GOT3 (cell line): ENCODE measurements at regions not wholly inside any gene's neighbourhood (a gene's known extent, or its start where the extent isn't known, plus 50 kb on each side); places are given as distances from the start of the nearest gene placed in this dataset.

Source experiments
- DNase-seq: peaks from one replicate; lab custom pipeline; 2025; ENCODE audit warnings: mixed read lengths; lab: John Stamatoyannopoulos, UW

GRCh38 chr12:77299001-77299400 lies 233.6 kb upstream of the E2F7 start:
- DNase-seq = no peak

- no peak for DNase-seq
Observed at GRCh38 chr12:77294016-77294415, 228.6 kb upstream of the E2F7 start.

- DNase-seq = no peak
Observed at GRCh38 chr12:77274926-77275325, 209.6 kb upstream of the E2F7 start.

- no peak for DNase-seq
Observed at GRCh38 chr12:77273898-77274297, 208.5 kb upstream of the E2F7 start.

GRCh38 chr12:77256956-77257355 lies 191.6 kb upstream of the E2F7 start:
- no peak for DNase-seq

- no peak for DNase-seq
Observed at GRCh38 chr12:77253321-77253720, 188.0 kb upstream of the E2F7 start.

GRCh38 chr12:77251799-77252198 lies 186.4 kb upstream of the E2F7 start:
- no peak for DNase-seq

GRCh38 chr12:77249892-77250291 lies 184.5 kb upstream of the E2F7 start:
- DNase-seq = no peak

- DNase-seq = no peak
Observed at GRCh38 chr12:77248036-77248435, 182.7 kb upstream of the E2F7 start.

- no peak for DNase-seq
Observed at GRCh38 chr12:77247542-77247941, 182.2 kb upstream of the E2F7 start.

- DNase-seq = no peak
Observed at GRCh38 chr12:77243345-77243744, 178.0 kb upstream of the E2F7 start.

- no peak for DNase-seq
Observed at GRCh38 chr12:77239617-77240016, 174.2 kb upstream of the E2F7 start.

GRCh38 chr12:77238335-77238734 lies 173.0 kb upstream of the E2F7 start:
- no peak for DNase-seq

GRCh38 chr12:77237896-77238295 lies 172.5 kb upstream of the E2F7 start:
- no peak for DNase-seq

- no peak for DNase-seq
Observed at GRCh38 chr12:77236066-77236465, 170.7 kb upstream of the E2F7 start.

GRCh38 chr12:77232045-77232444 lies 166.7 kb upstream of the E2F7 start:
- DNase-seq = no peak

GRCh38 chr12:77231501-77231918 lies 166.1 kb upstream of the E2F7 start:
- no peak for DNase-seq

GRCh38 chr12:77229640-77230442 lies 164.5 kb upstream of the E2F7 start:
- no peak for DNase-seq

GRCh38 chr12:77228376-77228775 lies 163.0 kb upstream of the E2F7 start:
- DNase-seq = no peak

GRCh38 chr12:77226368-77226767 lies 161.0 kb upstream of the E2F7 start:
- no peak for DNase-seq

GRCh38 chr12:77225373-77225772 lies 160.0 kb upstream of the E2F7 start:
- DNase-seq = no peak

GRCh38 chr12:77224346-77224745 lies 159.0 kb upstream of the E2F7 start:
- no peak for DNase-seq

GRCh38 chr12:77222336-77222735 lies 157.0 kb upstream of the E2F7 start:
- no peak for DNase-seq

GRCh38 chr12:77220586-77220985 lies 155.2 kb upstream of the E2F7 start:
- DNase-seq = no peak
